Occipital lobe (tissue), 1 donor: ENCODE measurements at regions not wholly inside any gene's neighbourhood (a gene's known extent, or its start where the extent isn't known, plus 50 kb on each side); places are given as distances from the start of the nearest gene placed in this dataset.

Source experiments
- DNase-seq: peaks from one replicate; lab custom pipeline; 2025; lab: John Stamatoyannopoulos, UW

- DNase-seq, result no peak
These were observed 263.2 kb downstream of the TMEM182 start for GRCh38 chr2:103025056-103025455.

- no peak for DNase-seq
These were observed 266.4 kb downstream of the TMEM182 start for GRCh38 chr2:103028181-103028580.
